Transverse colon (tissue), 4 donors: ENCODE measurements at regions not wholly inside any gene's neighbourhood (a gene's known extent, or its start where the extent isn't known, plus 50 kb on each side); places are given as distances from the start of the nearest gene placed in this dataset.

Experiments used
- DNase-seq: peaks from one replicate; pipeline ENCODE4 v3.0.0-alpha.2; 2019
- H3K27ac ChIP-seq, 4 donors: fragments of 200-600 bp; sonication (generic); 2 replicates each; pipeline ENCODE4 v1.5.1; 2016 to 2018; ENCODE audit warnings: inconsistent platforms in 4 of 4
- H3K27me3 ChIP-seq: fragments of 200-600 bp; sonication (generic); 2 replicates; pipeline ENCODE4 v1.5.1; 2017; ENCODE audit warnings: inconsistent platforms
- H3K36me3 ChIP-seq, 4 donors: fragments of 200-600 bp; sonication (generic); 2 replicates each; pipeline ENCODE4 v1.5.1; 2017 to 2019; ENCODE audit warnings: inconsistent platforms in 4 of 4
- H3K4me1 ChIP-seq, 4 donors: fragments of 200-600 bp; sonication (generic); 2 replicates each; pipeline ENCODE4 v1.5.1; 2017 to 2020; ENCODE audit warnings: inconsistent platforms in 4 of 4
- H3K4me3 ChIP-seq, 4 donors: fragments of 200-600 bp; sonication (generic); 1 replicate in 1 of 4; 2 replicates in 3 of 4; pipeline versions ENCODE4 v1.5.1 to v1.6.1; 2017 to 2019; ENCODE audit warnings: inconsistent platforms in 4 of 4
- H3K9me3 ChIP-seq, 2 donors: fragments of 200-600 bp; sonication (generic); 2 replicates each; pipeline ENCODE4 v1.5.1; 2017 to 2019; ENCODE audit warnings: inconsistent platforms in 2 of 2
- CTCF ChIP-seq, 5 experiments: fragments of 200-600 bp in 3 of 5; fragments of 450-650 bp in 2 of 5; sonication (generic) in 3 of 5; IDR thresholded peaks; 1 replicate in 2 of 5; 2 replicates in 3 of 5; pipeline ENCODE4 v1.5.1; 2016 to 2017; ENCODE audit warnings: antibody characterized with exemption in 5 of 5, inconsistent platforms in 3 of 5, mild to moderate bottlenecking in 2 of 5, moderate library complexity in 1 of 5
- EP300 ChIP-seq: sonication (generic); formaldehyde crosslinking; IDR thresholded peaks from one replicate; pipeline ENCODE4 v1.6.1; 2017; ENCODE audit warnings: antibody characterized with exemption, low read depth
- POLR2A ChIP-seq: fragments of 450-650 bp; IDR thresholded peaks from one replicate; pipeline ENCODE4 v1.6.1; 2016; ENCODE audit warnings: antibody characterized with exemption, mild to moderate bottlenecking, moderate library complexity
- POLR2AphosphoS5 ChIP-seq, 3 donors: sonication (generic); formaldehyde crosslinking; IDR thresholded peaks; one replicate each; pipeline ENCODE4 v1.6.1; 2016; ENCODE audit warnings: antibody characterized with exemption in 3 of 3
- WGBS, 2 donors: methylation state at CpG; one replicate each; pipeline ENCODE4 v1.1.5; 2018; ENCODE audit warnings: low coverage in 1 of 2; 5-methylcytosine and 5-hydroxymethylcytosine counted together
- in situ Hi-C, 4 donors: fragments of 200-750 bp; cut with MboI; loops; one replicate each; pipeline versions ENCODE4 v1.15.0 to v1.15.1; 2017; ENCODE audit warnings: low sequenced_read_pairs in 3 of 4, low pct_ligation_motif_present in 1 of 4, low pct_unique_long_range_greater_than_20kb in 1 of 4
- intact Hi-C: fragments of 100-400 bp; cut with DNase I; formaldehyde crosslinking; loops from one replicate; pipeline ENCODE4 v1.15.1; 2023; ENCODE audit warnings: low total_unique reads

- intact Hi-C loops (no loop called here), in situ Hi-C loops (no loop called here)
- no peak overlapping the region for H3K27ac ChIP-seq
- no peaks in the 10 kb centered on the region for H3K36me3 ChIP-seq
- no peak overlapping the region for H3K4me3 ChIP-seq
- no peak for DNase-seq
- TF ChIP-seq POLR2A, result no peak
- TF ChIP-seq CTCF (IDR thresholded peaks at IDR 0.05), result no peak
- TF ChIP-seq EP300, result no peak
- TF ChIP-seq POLR2AphosphoS5 (IDR thresholded peaks at IDR 0.05), result no peak
- H3K9me3 ChIP-seq, result no peaks in the 10 kb centered on the region
- 66% methylated on average over 15 of the region's 15 CpGs; no CpG with 5 or more reads in 1 of the 2 donors for WGBS, 2 donors
- peaks cover 19% of the 10 kb centered on the region for H3K27me3 ChIP-seq
- H3K4me1 ChIP-seq, result peaks cover 0 to 8% (median 1%) of the 10 kb centered on the region in 4 donors
These were observed 264.4 kb downstream of the CTTN start for GRCh38 chr11:70662691-70663098.

- no peak overlapping the region for H3K4me3 ChIP-seq
- H3K36me3 ChIP-seq, result no peaks in the 10 kb centered on the region
- in situ Hi-C loops, result no loop called here
- intact Hi-C loops, result no loop called here
- peaks cover 0 to 8% (median 1%) of the 10 kb centered on the region in 4 donors for H3K4me1 ChIP-seq
- H3K9me3 ChIP-seq, result no peaks in the 10 kb centered on the region
- H3K27me3 ChIP-seq, result peaks cover 19% of the 10 kb centered on the region
- WGBS, 2 donors, result 65% methylated on average over 5 of the region's 5 CpGs; no CpG with 5 or more reads in 1 of the 2 donors
- no peak overlapping the region for H3K27ac ChIP-seq
- DNase-seq, result no peak
- TF ChIP-seq POLR2A (no peak), EP300 (no peak), CTCF (IDR thresholded peaks at IDR 0.05) (no peak), POLR2AphosphoS5 (IDR thresholded peaks at IDR 0.05) (no peak)
These were observed 265.5 kb downstream of the CTTN start for GRCh38 chr11:70663815-70664214.

- no peak for DNase-seq
- peaks cover 19% of the 10 kb centered on the region for H3K27me3 ChIP-seq
- in situ Hi-C loops, result no loop called here
- H3K9me3 ChIP-seq, result no peaks in the 10 kb centered on the region
- no peaks in the 10 kb centered on the region for H3K36me3 ChIP-seq
- H3K4me3 ChIP-seq, result no peak overlapping the region
- TF ChIP-seq CTCF (IDR thresholded peaks at IDR 0.05) (no peak), EP300 (no peak), POLR2AphosphoS5 (IDR thresholded peaks at IDR 0.05) (no peak), POLR2A (no peak)
- WGBS, 2 donors, result 68 to 93% methylated on average over 2 to 8 of the region's 8 CpGs
- intact Hi-C loops, result no loop called here
- H3K27ac ChIP-seq, result no peak overlapping the region
- peaks cover 0 to 8% (median 1%) of the 10 kb centered on the region in 4 donors for H3K4me1 ChIP-seq
These were observed 268.0 kb downstream of the CTTN start for GRCh38 chr11:70666311-70666710.

- no peak for TF ChIP-seq EP300
- TF ChIP-seq POLR2AphosphoS5 (IDR thresholded peaks at IDR 0.05), result no peak
- no peak for TF ChIP-seq POLR2A
- in situ Hi-C loops (no loop called here), intact Hi-C loops (no loop called here)
- no peak for DNase-seq
- Histone ChIP-seq H3K27ac (no peak overlapping the region), H3K27me3 (peaks cover 8% of the 10 kb centered on the region), H3K4me3 (no peak overlapping the region), H3K36me3 (no peaks in the 10 kb centered on the region), H3K9me3 (no peaks in the 10 kb centered on the region), H3K4me1 (no peaks in the 10 kb centered on the region)
- WGBS, 2 donors, result 69% methylated on average over 4 of the region's 4 CpGs; no CpG with 5 or more reads in 1 of the 2 donors
These were observed 269.4 kb downstream of the CTTN start for GRCh38 chr11:70667767-70668166.
